Posterior vena cava (tissue), 2 donors: ENCODE measurements at regions not wholly inside any gene's neighbourhood (a gene's known extent, or its start where the extent isn't known, plus 50 kb on each side); places are given as distances from the start of the nearest gene placed in this dataset.

Experiments
- DNase-seq: peaks from one replicate; pipeline ENCODE4 v3.0.0-alpha.2; 2020; ENCODE audit warnings: low spot score
- intact Hi-C, 2 donors: fragments of 100-400 bp; cut with DNase I; formaldehyde crosslinking; loops; one replicate each; pipeline versions ENCODE4 v1.14.1 to v1.14.2; 2022 to 2023
- donor health status: DM: yes; HTN: yes; CAD: no.
- donor health status: DM: yes; HTN: yes; CAD: no.

DNA sequence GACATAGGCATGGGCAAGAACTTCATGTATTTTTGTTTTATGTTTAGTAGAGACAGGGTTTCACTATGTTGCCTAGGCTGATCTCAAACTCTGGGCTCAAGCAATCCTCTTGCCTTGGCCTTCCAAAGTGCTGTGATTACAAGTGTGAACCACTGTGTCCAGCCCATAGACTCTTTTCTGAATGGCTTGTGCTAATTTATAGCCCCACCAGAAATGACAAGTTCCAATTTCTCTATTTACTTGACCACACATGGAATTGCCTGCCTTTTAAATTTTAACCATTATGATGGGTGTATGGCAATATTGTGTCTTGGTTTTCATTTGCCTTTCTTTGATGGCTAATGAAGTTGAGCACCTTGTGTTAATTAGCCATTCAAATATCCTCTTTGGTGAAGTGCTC is 85.8 kb upstream of the NECTIN1 start:
- intact Hi-C loops, result no loop called here
- no peak for DNase-seq

DNA sequence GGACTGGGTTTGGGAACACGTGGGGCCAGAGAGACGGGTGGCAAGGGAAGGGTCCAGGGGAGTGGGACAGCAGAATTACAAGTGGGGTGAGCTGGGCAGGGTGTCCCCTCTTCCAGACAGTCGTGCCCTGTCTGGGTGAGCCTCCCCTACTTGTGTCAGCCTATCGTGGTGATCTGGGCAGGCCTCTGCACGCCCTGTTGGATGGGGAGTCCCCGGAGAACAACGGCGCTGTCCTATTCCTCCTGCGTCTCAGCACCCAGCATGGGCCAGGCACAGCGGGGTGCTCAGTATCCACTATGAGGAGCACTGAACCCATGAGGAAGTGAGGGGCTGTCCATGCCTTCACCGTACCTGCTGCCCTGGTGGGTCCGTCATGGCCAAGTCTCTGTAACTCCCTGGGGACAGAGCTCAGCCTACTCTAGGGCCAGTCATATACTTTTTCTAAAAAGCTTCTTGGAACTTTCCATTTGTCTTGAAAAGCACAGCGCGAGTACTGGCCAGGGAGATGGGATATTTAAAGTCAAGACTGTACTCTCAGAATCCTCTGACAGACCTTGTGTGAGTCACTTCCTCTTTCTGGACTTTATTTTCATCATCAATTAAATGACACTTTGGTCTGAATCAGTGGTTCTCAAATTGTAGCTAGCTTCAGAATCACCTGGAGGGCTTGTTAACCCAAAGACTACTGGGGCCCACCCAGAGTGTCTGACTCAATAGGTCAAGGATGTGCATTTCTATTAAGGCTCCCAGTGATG is 81.7 kb upstream of the NECTIN1 start:
- peak; percentile 74 for DNase-seq
- intact Hi-C loops, result no loop called here

DNA sequence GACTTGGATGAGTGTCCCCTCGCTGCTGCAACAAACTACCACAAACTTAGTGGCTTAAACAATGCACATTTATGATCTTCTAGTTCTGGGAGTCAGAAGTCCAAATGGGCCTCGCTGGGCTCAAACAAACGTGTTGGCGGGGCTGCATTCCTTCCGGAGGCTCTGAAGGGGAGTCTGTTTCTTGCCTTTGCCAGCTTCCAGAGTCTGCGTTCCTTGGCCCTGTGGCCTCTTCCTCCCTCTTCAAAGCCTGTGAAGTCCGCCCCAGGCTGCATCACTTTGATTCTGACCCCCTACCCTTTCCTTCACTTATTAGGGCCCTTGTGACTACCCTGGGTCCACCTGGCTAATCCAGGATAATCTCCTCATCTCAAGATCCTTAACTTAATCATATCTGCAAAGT is 80.3 kb upstream of the NECTIN1 start:
- intact Hi-C loops, result no loop called here
- DNase-seq, result peak; percentile 63

DNA sequence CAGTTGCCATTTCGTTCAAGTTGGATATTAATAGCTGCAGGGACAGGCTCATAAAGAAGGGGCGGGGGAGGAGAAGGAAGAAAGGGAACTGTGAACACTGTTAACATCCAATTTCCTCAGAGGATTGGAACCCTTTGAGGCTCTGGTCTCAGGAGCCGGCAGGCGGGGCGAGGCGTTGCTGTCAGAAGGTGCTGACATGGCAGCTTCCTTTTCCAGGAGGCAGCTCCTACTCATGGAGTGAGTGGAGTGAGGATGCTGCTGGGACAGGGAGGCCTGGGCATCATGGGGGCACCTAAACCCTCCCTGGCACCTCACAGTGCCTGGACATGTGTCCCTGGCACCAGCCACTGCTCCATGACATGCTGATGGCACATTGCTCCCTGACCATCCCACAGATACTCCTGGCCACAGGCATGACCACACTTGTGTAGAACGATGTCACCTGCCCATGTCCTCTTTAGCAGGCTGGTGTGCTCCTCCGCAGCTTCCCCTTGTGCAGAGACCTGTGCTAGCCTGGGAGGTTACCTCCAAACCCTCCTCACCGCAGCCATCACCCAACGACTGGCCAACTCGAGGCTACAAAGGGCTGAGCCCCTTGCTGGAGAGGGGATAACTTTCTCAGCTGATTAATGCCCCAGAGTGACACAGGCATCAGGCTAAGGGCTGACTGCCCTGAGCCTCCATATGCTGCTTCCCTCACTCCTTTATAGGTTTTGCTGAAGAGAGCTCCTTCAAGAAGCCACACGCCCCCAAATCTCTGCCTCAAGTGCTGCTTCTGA is 79.6 kb upstream of the NECTIN1 start:
- intact Hi-C loops, result no loop called here
- DNase-seq, result peak; percentile 22

DNA sequence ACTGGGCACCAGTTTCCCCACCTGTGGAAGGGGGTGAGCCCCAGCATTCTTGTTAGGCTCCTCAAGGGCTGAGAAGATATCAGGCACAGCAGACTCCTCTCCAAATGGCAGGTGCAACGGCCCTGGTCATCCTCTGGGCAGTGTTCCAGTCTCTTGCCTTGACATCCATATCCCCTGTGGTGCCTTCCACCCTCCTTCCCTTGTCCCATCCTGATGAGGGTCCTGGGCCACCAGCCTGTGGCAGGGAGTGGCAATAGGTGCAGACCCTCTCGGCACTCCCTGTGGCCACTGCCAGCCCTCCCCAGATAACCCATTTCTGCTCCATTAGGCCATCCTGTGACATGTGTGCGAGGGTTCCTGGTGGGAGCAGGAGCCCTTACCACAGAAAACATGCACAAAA is 78.8 kb upstream of the NECTIN1 start:
- intact Hi-C loops, result no loop called here
- peak; percentile 64 for DNase-seq

DNA sequence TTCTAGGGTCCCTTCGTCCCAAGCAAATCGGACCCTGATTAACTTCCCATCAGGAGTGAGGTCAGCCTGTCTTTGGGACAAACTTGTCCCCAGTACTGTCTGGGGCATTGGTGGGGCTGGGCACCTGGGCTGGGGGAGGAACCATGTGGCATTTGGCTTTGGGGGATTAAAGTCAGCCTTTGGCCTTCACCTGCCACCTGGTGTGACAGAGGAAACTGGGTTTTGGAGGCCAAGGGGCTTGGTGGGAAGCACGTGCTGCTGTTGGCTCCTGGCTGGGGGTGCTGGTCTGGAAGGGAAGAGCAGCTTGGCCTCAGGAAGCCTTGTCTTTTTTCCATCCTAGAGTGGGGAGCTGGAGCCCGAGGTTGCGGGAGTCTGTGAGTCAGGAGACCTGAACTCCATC is 78.4 kb upstream of the NECTIN1 start:
- DNase-seq, result no peak
- intact Hi-C loops, result no loop called here

DNA sequence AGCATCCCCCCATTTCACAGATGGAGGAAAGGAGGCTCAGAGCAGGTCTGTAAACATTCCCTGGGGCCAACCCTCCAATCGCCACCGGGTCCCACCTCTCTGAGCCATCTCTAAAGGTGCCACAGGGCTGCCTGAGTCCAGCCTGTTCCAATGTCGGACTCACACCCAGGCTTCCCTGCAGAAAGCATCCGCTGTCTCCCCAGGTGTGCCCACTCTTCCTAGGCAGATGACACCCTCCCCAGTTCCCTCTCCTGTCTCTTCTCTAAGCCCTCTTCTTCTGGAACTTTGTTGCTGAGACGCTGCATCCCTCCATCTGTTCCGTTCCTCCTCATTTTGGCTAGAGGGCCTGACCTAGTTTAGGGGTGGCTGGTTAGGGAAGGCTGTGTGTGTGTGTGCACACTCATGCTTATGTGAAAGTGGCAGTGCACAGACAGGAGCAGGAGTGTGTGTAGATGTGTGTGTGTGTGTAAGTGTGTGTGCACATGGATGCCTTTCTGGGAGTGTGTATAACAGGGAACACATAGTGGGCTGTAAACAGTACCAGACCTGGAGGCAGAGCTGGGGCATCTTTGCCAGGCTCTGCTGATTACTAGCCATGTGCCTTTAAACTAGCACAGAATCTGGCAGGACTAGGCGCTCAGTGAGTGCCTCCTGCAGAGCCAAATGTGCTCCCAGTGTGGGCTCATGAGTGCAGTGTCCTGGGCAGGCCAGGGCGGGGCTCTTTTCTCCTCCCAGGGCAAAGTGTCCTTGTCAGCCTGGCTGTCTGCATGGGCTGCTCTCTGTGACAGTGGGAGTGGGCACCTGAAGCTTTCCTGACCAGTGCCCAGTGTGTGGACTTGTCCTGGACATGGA is 77.3 kb upstream of the NECTIN1 start:
- intact Hi-C loops, result no loop called here
- DNase-seq, result peak; percentile 36

DNA sequence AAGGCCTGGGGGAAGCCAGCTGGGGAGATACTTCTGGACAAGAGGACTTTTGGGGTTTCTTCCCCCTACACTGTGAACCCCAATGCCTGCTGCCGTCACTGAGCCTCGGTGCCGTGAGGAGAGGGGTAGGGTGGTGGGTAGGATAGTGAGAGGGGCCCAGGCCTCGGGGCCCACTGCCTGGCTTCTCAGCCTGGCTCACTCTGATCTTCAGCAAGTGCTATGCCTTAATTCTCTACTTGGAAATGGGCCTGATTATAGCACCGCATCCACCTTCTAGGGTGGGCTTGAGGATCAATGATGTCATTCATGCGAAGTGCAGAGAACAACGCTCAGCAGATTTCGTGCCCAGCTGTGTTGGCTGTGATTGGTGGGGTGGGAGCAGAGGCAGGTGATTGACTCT is 76.7 kb upstream of the NECTIN1 start:
- intact Hi-C loops, result no loop called here
- peak; percentile 65 for DNase-seq

- peak; percentile 42 for DNase-seq
- intact Hi-C loops, result no loop called here
These were observed 75.7 kb upstream of the NECTIN1 start for GRCh38 chr11:119804698-119805097.

- peak; percentile 37 for DNase-seq
- intact Hi-C loops, result no loop called here
These were observed 74.8 kb upstream of the NECTIN1 start for GRCh38 chr11:119803726-119804294.

GRCh38 chr11:119803139-119803538 is 74.1 kb upstream of the NECTIN1 start:
- peak; percentile 44 for DNase-seq
- intact Hi-C loops, result no loop called here

- intact Hi-C loops, result no loop called here
- peak; percentile 15 for DNase-seq
These were observed 73.7 kb upstream of the NECTIN1 start for GRCh38 chr11:119802670-119803069.

GRCh38 chr11:119800619-119801018 is 71.6 kb upstream of the NECTIN1 start:
- peak; percentile 70 for DNase-seq

GRCh38 chr11:119800171-119800570 is 71.2 kb upstream of the NECTIN1 start:
- intact Hi-C loops, result no loop called here
- DNase-seq, result peak; percentile 35

More at GRCh38 chr11:119800619-119801018, 71.6 kb upstream of the NECTIN1 start:
- intact Hi-C loops, result no loop called here

- intact Hi-C loops, result no loop called here
- DNase-seq, result peak; percentile 18
These were observed 69.7 kb upstream of the NECTIN1 start for GRCh38 chr11:119798656-119799055.

DNA sequence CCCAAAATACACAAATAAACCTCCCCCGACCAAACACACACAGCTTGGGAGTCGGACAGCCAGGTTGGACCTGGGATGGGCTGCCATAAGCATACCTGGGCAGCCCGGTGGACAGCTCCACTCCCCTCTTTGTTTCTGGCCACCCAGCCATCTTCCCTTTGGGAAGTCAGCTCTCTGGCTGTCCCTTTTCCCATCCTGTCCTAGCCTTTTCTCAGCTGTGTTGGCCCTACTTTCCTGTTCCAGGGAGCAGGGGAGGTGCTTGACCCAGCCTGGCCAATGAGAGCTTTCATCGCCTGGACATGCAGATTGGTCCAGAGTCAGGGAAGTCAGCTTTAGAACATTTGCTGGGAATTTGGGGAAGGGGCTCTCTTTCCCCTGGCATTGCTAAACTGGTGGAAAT is 68.7 kb upstream of the NECTIN1 start:
- intact Hi-C loops, result no loop called here
- peak; percentile 17 for DNase-seq

DNA sequence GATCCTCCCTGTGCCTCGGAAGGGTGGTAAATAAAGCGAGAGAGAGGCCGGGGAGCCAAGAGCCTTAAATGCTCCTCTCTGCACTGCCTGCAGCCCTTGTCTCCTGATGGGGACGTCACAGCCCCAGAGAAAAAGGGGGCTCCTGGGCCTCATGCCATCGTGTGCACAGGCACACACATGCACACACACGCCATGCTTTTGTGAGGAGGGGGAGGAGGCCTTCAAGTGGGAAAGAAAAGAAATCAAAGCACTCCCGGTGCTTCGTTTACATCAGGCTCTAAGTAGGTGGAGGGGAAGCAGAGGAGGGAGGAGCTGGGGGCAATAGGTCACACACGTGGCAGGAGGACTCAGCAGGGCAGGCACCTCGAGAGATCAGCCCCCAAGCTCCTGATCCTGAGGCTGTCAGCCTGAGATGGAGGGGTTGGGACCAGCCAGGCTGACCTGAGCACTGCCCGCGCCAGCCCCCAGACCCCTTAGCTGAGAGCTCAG is 68.2 kb upstream of the NECTIN1 start:
- intact Hi-C loops, result no loop called here
- peak; percentile 23 for DNase-seq

GRCh38 chr11:119796363-119797060 is 67.5 kb upstream of the NECTIN1 start:
- intact Hi-C loops, result no loop called here
- DNase-seq, result peak; percentile 34

- intact Hi-C loops, result no loop called here
- DNase-seq, result peak; percentile 32
These were observed 66.7 kb upstream of the NECTIN1 start for GRCh38 chr11:119795690-119796089.
